Psoas muscle (tissue), 7 donors: ENCODE measurements at regions not wholly inside any gene's neighbourhood (a gene's known extent, or its start where the extent isn't known, plus 50 kb on each side); places are given as distances from the start of the nearest gene placed in this dataset.
"Not testable (repeated sequence)": the region's sequence is repeated elsewhere in the genome, so short reads cannot be mapped to it uniquely, and the experiment has no call there.

Experiments used
- ATAC-seq, 4 donors: fragments of 200-7000 bp; cut with Tn5 transposase; one replicate each; pipeline ENCODE4 v1.9.1; 2020; ENCODE audit warnings: moderate library complexity in 3 of 4, mild to moderate bottlenecking in 2 of 4
- DNase-seq, 2 donors: peaks; one replicate each; pipeline ENCODE4 v3.0.0-alpha.2; 2020
- H3K27ac ChIP-seq: fragments of 200-600 bp; one replicate; pipeline ENCODE4 v1.8.0; 2022
- H3K27me3 ChIP-seq, 3 donors: fragments of 200-600 bp in 1 of 3; one replicate each; pipeline versions ENCODE4 v1.6.1 to v1.8.0; 2013 to 2022; ENCODE audit warnings: low read length in 2 of 3, mild to moderate bottlenecking in 2 of 3, moderate library complexity in 1 of 3; ENCODE audit not compliant: insufficient read depth in 3 of 3
- H3K36me3 ChIP-seq, 2 donors: fragments of 200-600 bp in 1 of 2; one replicate each; pipeline versions ENCODE4 v1.6.1 to v1.8.0; 2013 to 2022; ENCODE audit warnings: low read depth in 1 of 2, mild to moderate bottlenecking in 1 of 2, moderate library complexity in 1 of 2; ENCODE audit not compliant: insufficient read depth in 1 of 2
- H3K4me1 ChIP-seq: fragments of 200-600 bp; one replicate; pipeline ENCODE4 v1.8.0; 2022
- H3K4me3 ChIP-seq: fragments of 200-600 bp; one replicate; pipeline ENCODE4 v1.8.0; 2022; ENCODE audit warnings: mild to moderate bottlenecking
- H3K9me3 ChIP-seq: fragments of 200-600 bp; one replicate; pipeline ENCODE4 v1.8.0; 2022
- CTCF ChIP-seq: fragments of 200-600 bp; IDR thresholded peaks from one replicate; pipeline ENCODE4 v1.8.0; 2022; ENCODE audit warnings: antibody characterized with exemption
- WGBS, 3 donors: extraction: QIAGEN DNeasy Blood & Tissue Kit; methylation state at CpG; one replicate each; pipeline versions ENCODE4 v1.1.6 to v1.1.7; 2013; 5-methylcytosine and 5-hydroxymethylcytosine counted together
- intact Hi-C, 2 donors: fragments of 100-400 bp; cut with DNase I; formaldehyde crosslinking; loops; one replicate each; pipeline versions ENCODE4 v1.11.0 to v1.14.2; 2022
- donor health status: healthy with polysubstance abuse.
- donor health status: DM: no; HTN: no; CAD: no; lungs with moderate emphysema.
- donor health status: Bipolar disorder and iron deficiency.
- donor health status: healthy.
- donor health status: DM: yes; HTN: yes; CAD: no.
- donor health status: DM: no; HTN: no; CAD: no.
- donor health status: DM: yes; HTN: yes; CAD: no.

- no peak for TF ChIP-seq CTCF
- Histone ChIP-seq H3K27me3 (no peaks in the 10 kb centered on the region), H3K36me3 (no peaks in the 10 kb centered on the region), H3K4me3 (no peak overlapping the region), H3K4me1 (no peaks in the 10 kb centered on the region), H3K27ac (no peak overlapping the region), H3K9me3 (peaks cover 20% of the 10 kb centered on the region)
- intact Hi-C loops = no loop called here
- DNase-seq (no peak), ATAC-seq (no peak)
Measured at GRCh38 chr17:63286254-63286653, 159.9 kb downstream of the CYB561 start.

GRCh38 chr17:63287006-63287405 lies 159.1 kb downstream of the CYB561 start:
- H3K27me3 ChIP-seq, H3K4me3 ChIP-seq, DNase-seq, H3K4me1 ChIP-seq, ATAC-seq, intact Hi-C loops, H3K27ac ChIP-seq, H3K36me3 ChIP-seq: not testable (repeated sequence)
- H3K9me3 ChIP-seq = peaks cover 20% of the 10 kb centered on the region
- WGBS, 3 donors = 97% methylated on average over 4 of the region's 4 CpGs

- ATAC-seq = no peak
- no peaks in the 10 kb centered on the region for H3K4me1 ChIP-seq
- no peak for TF ChIP-seq CTCF
- H3K27me3 ChIP-seq = no peaks in the 10 kb centered on the region
- no peak overlapping the region for H3K27ac ChIP-seq
- H3K9me3 ChIP-seq = peaks cover 15% of the 10 kb centered on the region
- H3K4me3 ChIP-seq = no peak overlapping the region
- H3K36me3 ChIP-seq = no peaks in the 10 kb centered on the region
- 95 to 100% (median 100%) methylated on average over 1 of the region's 1 CpG for WGBS, 3 donors
- intact Hi-C loops = no loop called here
- DNase-seq = no peak
Measured at GRCh38 chr17:63289931-63290330, 156.2 kb downstream of the CYB561 start.

GRCh38 chr17:63290351-63290750 lies 155.8 kb downstream of the CYB561 start:
- ATAC-seq (no peak), DNase-seq (no peak)
- WGBS, 3 donors = 95 to 100% (median 100%) methylated on average over 1 of the region's 1 CpG
- intact Hi-C loops = no loop called here
- Histone ChIP-seq H3K27ac (no peak overlapping the region), H3K4me3 (no peak overlapping the region), H3K9me3 (peaks cover 15% of the 10 kb centered on the region), H3K4me1 (no peaks in the 10 kb centered on the region), H3K27me3 (no peaks in the 10 kb centered on the region), H3K36me3 (no peaks in the 10 kb centered on the region)
- no peak for TF ChIP-seq CTCF

GRCh38 chr17:63290784-63291183 lies 155.3 kb downstream of the CYB561 start:
- H3K27ac ChIP-seq = no peak overlapping the region
- no peak for TF ChIP-seq CTCF
- 74 to 77% (median 77%) methylated on average over 2 of the region's 2 CpGs for WGBS, 3 donors
- H3K4me3 ChIP-seq = no peak overlapping the region
- H3K9me3 ChIP-seq = peaks cover 12% of the 10 kb centered on the region
- no peaks in the 10 kb centered on the region for H3K27me3 ChIP-seq
- no peaks in the 10 kb centered on the region for H3K4me1 ChIP-seq
- no peak for ATAC-seq
- intact Hi-C loops = no loop called here
- H3K36me3 ChIP-seq = no peaks in the 10 kb centered on the region
- DNase-seq = no peak
